Mesenchymal stem cell (in vitro differentiated cells and primary cell): ENCODE measurements at regions not wholly inside any gene's neighbourhood (a gene's known extent, or its start where the extent isn't known, plus 50 kb on each side); places are given as distances from the start of the nearest gene placed in this dataset.
A peak's percentile ranks its signal among the peaks of the same experiment; 100 is the strongest.

Source experiments
- DNase-seq: peaks from one replicate; pipeline ENCODE4 v3.0.0-alpha.2; 2013
- H2AFZ ChIP-seq: one replicate; pipeline ENCODE4 v1.6.1; 2013; ENCODE audit warnings: low read depth, mild to moderate bottlenecking, control low read depth, inconsistent platforms, low read length, moderate library complexity
- H2AK5ac ChIP-seq: 2 replicates; pipeline ENCODE4 v1.6.1; 2013; ENCODE audit warnings: low read length, moderate library complexity, mild to moderate bottlenecking, inconsistent platforms; ENCODE audit not compliant: severe bottlenecking
- H2BK120ac ChIP-seq: one replicate; pipeline ENCODE4 v1.6.1; 2013; ENCODE audit warnings: low read depth, mild to moderate bottlenecking, inconsistent platforms, low read length, moderate library complexity
- H2BK12ac ChIP-seq, 2 experiments: one replicate each; pipeline ENCODE4 v1.6.1; 2013; ENCODE audit warnings: inconsistent platforms in 2 of 2, low read length in 2 of 2, mild to moderate bottlenecking in 2 of 2, moderate library complexity in 2 of 2, control low read depth in 1 of 2
- H2BK15ac ChIP-seq: one replicate; pipeline ENCODE4 v1.6.1; 2013; ENCODE audit warnings: mild to moderate bottlenecking, low read depth, inconsistent platforms; ENCODE audit not compliant: poor library complexity, severe bottlenecking
- H2BK5ac ChIP-seq: 2 replicates; pipeline ENCODE4 v1.6.1; 2013; ENCODE audit warnings: low read depth, mild to moderate bottlenecking, low read length, control low read depth, inconsistent platforms; ENCODE audit not compliant: poor library complexity, severe bottlenecking
- H3K14ac ChIP-seq, 2 experiments: one replicate each; pipeline ENCODE4 v1.6.1; 2013; ENCODE audit warnings: inconsistent platforms in 2 of 2, low read length in 2 of 2, control low read depth in 1 of 2, mild to moderate bottlenecking in 1 of 2, moderate library complexity in 1 of 2
- H3K18ac ChIP-seq, 2 experiments: one replicate each; pipeline ENCODE4 v1.6.1; 2013; ENCODE audit warnings: inconsistent platforms in 2 of 2, low read length in 2 of 2, control low read depth in 1 of 2, low read depth in 1 of 2, mild to moderate bottlenecking in 1 of 2
- H3K23ac ChIP-seq, 2 experiments: one replicate each; pipeline ENCODE4 v1.6.1; 2013; ENCODE audit warnings: inconsistent platforms in 2 of 2, low read length in 2 of 2, mild to moderate bottlenecking in 2 of 2, moderate library complexity in 2 of 2, control low read depth in 1 of 2
- H3K27ac ChIP-seq: 2 replicates; pipeline ENCODE4 v1.5.1; 2013; ENCODE audit warnings: mild to moderate bottlenecking, moderate library complexity, low read length, control low read depth, inconsistent platforms; ENCODE audit not compliant: poor library complexity, severe bottlenecking
- H3K27me3 ChIP-seq, 2 experiments: 2 replicates each; pipeline versions ENCODE4 v1.6.1 to v1.7.0; 2013; ENCODE audit warnings: low read length in 2 of 2, mild to moderate bottlenecking in 2 of 2, moderate library complexity in 2 of 2, control low read depth in 1 of 2, inconsistent platforms in 1 of 2; ENCODE audit not compliant: control insufficient read depth in 1 of 2, insufficient read depth in 1 of 2
- H3K36me3 ChIP-seq, 2 experiments: 2 replicates each; pipeline versions ENCODE4 v1.6.1 to v1.7.0; 2013; ENCODE audit warnings: low read length in 2 of 2, control low read depth in 1 of 2, inconsistent platforms in 1 of 2, low read depth in 1 of 2, mild to moderate bottlenecking in 1 of 2; ENCODE audit not compliant: insufficient read depth in 2 of 2, control insufficient read depth in 1 of 2
- H3K4ac ChIP-seq, 2 experiments: one replicate each; pipeline ENCODE4 v1.6.1; 2013; ENCODE audit warnings: inconsistent platforms in 2 of 2, low read length in 2 of 2, mild to moderate bottlenecking in 2 of 2, moderate library complexity in 2 of 2, control low read depth in 1 of 2, low read depth in 1 of 2
- H3K4me1 ChIP-seq: 2 replicates; pipeline ENCODE4 v1.6.1; 2013; ENCODE audit warnings: low read depth, low read length, control low read depth; ENCODE audit not compliant: control insufficient read depth, insufficient read depth
- H3K4me2 ChIP-seq: 2 replicates; pipeline ENCODE4 v1.6.1; 2013; ENCODE audit warnings: low read length, mild to moderate bottlenecking, inconsistent platforms; ENCODE audit not compliant: poor library complexity, severe bottlenecking
- H3K4me3 ChIP-seq, 2 experiments: 2 replicates each; pipeline versions ENCODE4 v1.5.1 to v1.7.0; 2013; ENCODE audit warnings: low read length in 2 of 2, mild to moderate bottlenecking in 2 of 2, control low read depth in 1 of 2, low read depth in 1 of 2; ENCODE audit not compliant: insufficient read depth in 1 of 2
- H3K79me1 ChIP-seq: replicated peaks from 2 replicates; pipeline ENCODE4 v1.6.1; 2013; ENCODE audit warnings: mild to moderate bottlenecking, control low read depth, low read length, inconsistent platforms; ENCODE audit not compliant: poor library complexity, severe bottlenecking
- H3K9ac ChIP-seq: 2 replicates; pipeline ENCODE4 v1.7.0; 2013; ENCODE audit warnings: mild to moderate bottlenecking, low read length, moderate library complexity
- H3K9me3 ChIP-seq: 2 replicates; pipeline ENCODE4 v1.7.0; 2013; ENCODE audit warnings: mild to moderate bottlenecking, low read length; ENCODE audit not compliant: control insufficient read depth
- H4K8ac ChIP-seq: one replicate; pipeline ENCODE4 v1.6.1; 2013; ENCODE audit warnings: inconsistent platforms, mild to moderate bottlenecking, low read length, moderate library complexity
- H4K91ac ChIP-seq: one replicate; pipeline ENCODE4 v1.6.1; 2013; ENCODE audit warnings: mild to moderate bottlenecking, low read length, inconsistent platforms
- WGBS: methylation state at CpG from one replicate; pipeline ENCODE4 v1.1.7; 2013; ENCODE audit warnings: mixed read lengths; 5-methylcytosine and 5-hydroxymethylcytosine counted together

DNA sequence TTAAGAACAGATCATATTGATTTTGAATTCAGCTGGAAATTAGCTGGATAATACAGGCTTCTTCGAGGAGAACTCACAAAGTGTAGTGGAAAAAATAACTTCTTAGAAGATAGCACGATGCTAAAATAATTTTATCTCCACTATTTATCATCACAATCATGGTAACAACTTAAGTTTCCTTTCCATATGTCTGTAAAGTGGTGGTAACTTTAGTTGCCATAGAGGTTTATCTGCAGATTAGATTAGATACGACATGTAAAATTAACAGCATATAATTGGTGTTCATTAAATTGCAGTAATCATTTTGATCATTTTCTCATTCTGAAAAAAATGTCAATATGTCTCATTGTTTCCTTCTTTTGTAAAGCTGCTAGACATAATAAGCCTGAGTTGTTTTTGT, 921.5 kb downstream of the KCNT2 start:
- Histone ChIP-seq H2AFZ (no peak overlapping the region), H3K27me3 (no peaks in the 10 kb centered on the region), H3K18ac (no peak overlapping the region), H3K9me3 (no peaks in the 10 kb centered on the region), H3K4ac (no peak overlapping the region), H4K91ac (no peak overlapping the region), H3K4me2 (no peak overlapping the region), H3K27ac (no peak overlapping the region), H3K79me1 (no peaks in the 10 kb centered on the region), H2BK15ac (no peak overlapping the region), H3K14ac (no peak overlapping the region), H3K36me3 (no peaks in the 10 kb centered on the region), H4K8ac (no peak overlapping the region), H2BK12ac (no peak overlapping the region), H2AK5ac (no peak overlapping the region), H3K9ac (no peak overlapping the region), H2BK5ac (no peak overlapping the region), H3K4me1 (no peaks in the 10 kb centered on the region), H2BK120ac (no peak overlapping the region), H3K23ac (no peak overlapping the region), H3K4me3 (no peak overlapping the region)
- WGBS, result no CpG with 5 or more reads among the region's 3 CpGs
- DNase-seq, result no peak

DNA sequence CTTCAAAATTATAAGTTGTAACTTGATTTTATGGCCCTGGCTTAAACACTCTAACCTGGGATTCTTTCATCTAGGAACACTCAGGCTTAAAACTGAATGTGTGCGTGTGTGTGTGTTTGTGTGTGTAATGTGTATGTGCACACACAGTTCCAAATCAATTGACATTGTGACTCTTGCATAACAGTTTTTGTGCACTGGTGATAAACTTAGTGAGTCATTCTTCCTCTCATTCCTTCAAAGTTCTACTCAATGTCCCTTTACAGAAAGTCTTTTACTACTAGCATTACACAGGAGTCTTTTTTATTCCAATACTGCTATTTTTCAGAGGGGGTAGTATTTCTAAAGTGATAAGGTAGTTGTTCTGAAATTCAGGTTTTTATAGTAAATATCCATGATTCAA, 943.6 kb downstream of the KCNT2 start:
- Histone ChIP-seq H3K4me2 (no peak overlapping the region), H2BK5ac (no peak overlapping the region), H2AK5ac (no peak overlapping the region), H3K27me3 (no peaks in the 10 kb centered on the region), H3K23ac (no peak overlapping the region), H2AFZ (no peak overlapping the region), H2BK12ac (no peak overlapping the region), H4K8ac (no peak overlapping the region), H3K14ac (no peak overlapping the region), H3K18ac (no peak overlapping the region), H3K9ac (no peak overlapping the region), H3K4ac (no peak overlapping the region), H3K27ac (no peak overlapping the region), H3K4me3 (no peak overlapping the region), H4K91ac (no peak overlapping the region), H3K36me3 (no peaks in the 10 kb centered on the region), H3K79me1 (no peaks in the 10 kb centered on the region), H2BK120ac (no peak overlapping the region), H3K4me1 (no peaks in the 10 kb centered on the region), H3K9me3 (no peaks in the 10 kb centered on the region), H2BK15ac (no peak overlapping the region)
- peak; percentile 46 for DNase-seq
- no CpG with 5 or more reads among the region's 1 CpG for WGBS

DNA sequence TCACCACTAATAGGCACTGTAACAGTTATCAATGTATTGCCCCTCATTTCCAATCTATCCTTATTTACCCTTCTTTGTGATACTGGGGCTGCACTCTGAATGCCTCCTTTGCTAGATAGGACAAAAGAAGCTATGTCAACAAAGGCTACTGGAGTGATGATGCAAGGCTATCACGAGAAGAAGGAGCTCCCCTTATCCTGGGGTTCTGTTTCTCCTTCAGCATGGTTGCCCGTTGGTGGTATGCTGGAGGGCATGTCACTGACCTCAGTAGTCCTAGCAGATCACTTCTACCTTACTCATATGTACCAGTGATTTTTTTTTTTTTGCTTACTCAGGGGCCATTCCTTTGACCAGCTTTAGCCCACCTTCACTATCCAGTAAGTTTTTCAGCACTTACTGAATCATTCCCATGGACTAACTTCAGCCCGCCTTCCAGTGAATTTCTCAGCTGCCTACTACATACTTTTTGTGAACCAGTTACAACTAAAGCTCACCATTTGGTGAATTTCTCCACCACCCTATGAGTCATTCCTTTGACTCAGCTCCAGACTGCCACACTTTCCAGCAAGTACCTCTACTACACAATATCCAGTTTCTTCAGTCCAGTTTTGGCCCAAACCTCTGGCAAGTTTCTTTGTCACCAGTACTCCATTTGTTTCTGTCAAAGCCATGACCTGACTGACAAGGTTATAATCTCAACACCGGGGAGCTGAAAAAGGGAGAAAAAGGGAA, 944.5 kb downstream of the KCNT2 start:
- no peak overlapping the region for H3K4me3 ChIP-seq
- 69% methylated on average over 3 of the region's 4 CpGs for WGBS
- H3K14ac ChIP-seq, result no peak overlapping the region
- H3K4me2 ChIP-seq, result no peak overlapping the region
- H3K79me1 ChIP-seq, result no peaks in the 10 kb centered on the region
- no peak overlapping the region for H2BK5ac ChIP-seq
- H4K8ac ChIP-seq, result no peak overlapping the region
- no peak overlapping the region for H3K4ac ChIP-seq
- H4K91ac ChIP-seq, result no peak overlapping the region
- H3K27me3 ChIP-seq, result no peaks in the 10 kb centered on the region
- H2BK15ac ChIP-seq, result no peak overlapping the region
- H2AFZ ChIP-seq, result no peak overlapping the region
- H3K36me3 ChIP-seq, result no peaks in the 10 kb centered on the region
- H3K18ac ChIP-seq, result no peak overlapping the region
- H2BK120ac ChIP-seq, result no peak overlapping the region
- H3K9ac ChIP-seq, result no peak overlapping the region
- no peak overlapping the region for H2BK12ac ChIP-seq
- no peak overlapping the region for H2AK5ac ChIP-seq
- peak; percentile 74 for DNase-seq
- no peaks in the 10 kb centered on the region for H3K9me3 ChIP-seq
- H3K23ac ChIP-seq, result no peak overlapping the region
- H3K4me1 ChIP-seq, result no peaks in the 10 kb centered on the region
- H3K27ac ChIP-seq, result no peak overlapping the region

DNA sequence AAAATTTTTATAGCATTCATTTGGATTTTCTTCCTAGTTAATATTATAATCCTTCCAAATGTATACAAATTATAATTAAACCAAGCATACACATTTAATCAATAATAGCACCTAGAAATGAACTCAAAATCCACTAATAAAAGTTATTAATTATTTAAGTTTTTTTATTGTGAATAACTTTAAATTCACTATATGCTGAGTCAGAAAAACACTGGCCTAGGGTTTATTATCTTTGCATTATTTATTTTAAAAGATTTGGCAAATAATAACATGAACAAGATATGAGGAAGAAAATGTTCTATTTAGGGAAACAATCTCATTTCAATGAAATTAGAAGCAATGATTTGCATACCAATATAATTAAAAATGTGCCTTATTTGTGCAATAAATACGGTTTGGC, 951.5 kb downstream of the KCNT2 start:
- H3K18ac ChIP-seq, result no peak overlapping the region
- no peaks in the 10 kb centered on the region for H3K27me3 ChIP-seq
- no peak overlapping the region for H3K4me3 ChIP-seq
- H4K91ac ChIP-seq, result no peak overlapping the region
- whole genome bisulfite sequencing, result 86% methylated on average over 1 of the region's 1 CpG
- peaks cover 1% of the 10 kb centered on the region for H3K9me3 ChIP-seq
- H2AK5ac ChIP-seq, result no peak overlapping the region
- H3K14ac ChIP-seq, result no peak overlapping the region
- H3K4me1 ChIP-seq, result no peaks in the 10 kb centered on the region
- no peak overlapping the region for H2BK120ac ChIP-seq
- H3K4ac ChIP-seq, result no peak overlapping the region
- H2BK5ac ChIP-seq, result no peak overlapping the region
- no peak overlapping the region for H4K8ac ChIP-seq
- DNase-seq, result no peak
- no peak overlapping the region for H2BK12ac ChIP-seq
- no peak overlapping the region for H3K23ac ChIP-seq
- H2BK15ac ChIP-seq, result no peak overlapping the region
- no peak overlapping the region for H3K9ac ChIP-seq
- no peaks in the 10 kb centered on the region for H3K36me3 ChIP-seq
- H3K27ac ChIP-seq, result no peak overlapping the region
- H3K4me2 ChIP-seq, result no peak overlapping the region
- H2AFZ ChIP-seq, result no peak overlapping the region
- H3K79me1 ChIP-seq, result no peaks in the 10 kb centered on the region
